H1 (cell line): ENCODE measurements at regions not wholly inside any gene's neighbourhood (a gene's known extent, or its start where the extent isn't known, plus 50 kb on each side); places are given as distances from the start of the nearest gene placed in this dataset.

Source experiments
- CTCF ChIA-PET: fragments of 300-600 bp; sonication (Branson Sonifier 250); formaldehyde crosslinking; loops from one replicate; lab custom pipeline; 2021; ENCODE audit not compliant: partially characterized antibody; lab: Charles Lee
- POLR2A ChIA-PET: fragments of 300-600 bp; sonication (Branson Sonifier 250); formaldehyde crosslinking; loops from one replicate; lab custom pipeline; 2021; ENCODE audit warnings: inconsistent platforms; ENCODE audit not compliant: partially characterized antibody; lab: Charles Lee
- DNase-seq, 2 experiments: peaks; one replicate each; pipeline versions ENCODE4 v3.0.0 to v3.0.0-alpha.2; 2010 to 2022; ENCODE audit warnings: low spot score in 2 of 2, low read depth in 1 of 2, mixed read lengths in 1 of 2
- FAIRE-seq: peaks from 2 replicates; lab custom pipeline; 2011; peaks lifted over from hg19 to GRCh38; lab: Jason Lieb, UNC
- H2AFZ ChIP-seq: 2 replicates; pipeline ENCODE4 v1.8.1; 2012; ENCODE audit warnings: low read length, inconsistent platforms
- H2AK5ac ChIP-seq: 2 replicates; pipeline ENCODE4 v1.6.1; 2013; ENCODE audit warnings: low read depth, low read length
- H2BK120ac ChIP-seq: replicated peaks from 2 replicates; pipeline ENCODE3; 2013; ENCODE audit warnings: low read depth, low read length, inconsistent platforms
- H2BK12ac ChIP-seq: 2 replicates; pipeline ENCODE4 v1.6.1; 2013; ENCODE audit warnings: low read depth, low read length
- H2BK15ac ChIP-seq: 2 replicates; pipeline ENCODE4 v1.6.1; 2013; ENCODE audit warnings: low read length
- H2BK20ac ChIP-seq: 2 replicates; pipeline ENCODE4 v1.6.1; 2013; ENCODE audit warnings: low read length
- H2BK5ac ChIP-seq: 2 replicates; pipeline ENCODE4 v1.6.1; 2013; ENCODE audit warnings: low read depth, low read length
- H3K14ac ChIP-seq: 2 replicates; pipeline ENCODE4 v1.6.1; 2013; ENCODE audit warnings: inconsistent platforms; ENCODE audit not compliant: insufficient read length
- H3K18ac ChIP-seq: 2 replicates; pipeline ENCODE4 v1.6.1; 2013; ENCODE audit warnings: low read length; ENCODE audit errors: extremely low read depth
- H3K23ac ChIP-seq: 2 replicates; pipeline ENCODE4 v1.6.1; 2013; ENCODE audit warnings: inconsistent platforms; ENCODE audit not compliant: insufficient read length
- H3K23me2 ChIP-seq: 2 replicates; pipeline ENCODE4 v1.6.1; 2013; ENCODE audit warnings: low read depth, low read length
- H3K27ac ChIP-seq: 2 replicates; pipeline ENCODE4 v1.6.1; 2011; ENCODE audit warnings: low read depth, low read length, inconsistent platforms
- H3K27me3 ChIP-seq, 4 experiments: replicated peaks in 1 of 4; 1 replicate in 1 of 4; 2 replicates in 3 of 4; pipeline versions ENCODE4 v1.6.1 to v1.8.1; 2011 to 2013; ENCODE audit warnings: low read length in 3 of 4, mild to moderate bottlenecking in 3 of 4, inconsistent platforms in 2 of 4, mixed read lengths in 2 of 4, moderate library complexity in 1 of 4; ENCODE audit not compliant: control insufficient read depth in 3 of 4, insufficient read depth in 3 of 4; ENCODE audit errors: extremely low read depth in 1 of 4
- H3K36me3 ChIP-seq, 4 experiments: 2 replicates each; pipeline versions ENCODE4 v1.6.1 to v1.8.1; 2011 to 2013; ENCODE audit warnings: mild to moderate bottlenecking in 4 of 4, low read length in 3 of 4, moderate library complexity in 2 of 4, control low read depth in 1 of 4, inconsistent platforms in 1 of 4; ENCODE audit not compliant: insufficient read depth in 4 of 4, control insufficient read depth in 2 of 4
- H3K4ac ChIP-seq: replicated peaks from 2 replicates; pipeline ENCODE3; 2013; ENCODE audit warnings: low read length, low read depth, mixed read lengths, inconsistent platforms; ENCODE audit not compliant: insufficient read length
- H3K4me1 ChIP-seq, 4 experiments: replicated peaks in 1 of 4; 1 replicate in 1 of 4; 2 replicates in 3 of 4; pipeline versions ENCODE4 v1.6.1 to v1.8.1; 2011 to 2013; ENCODE audit warnings: low read length in 3 of 4, inconsistent platforms in 2 of 4, mixed read lengths in 1 of 4; ENCODE audit not compliant: insufficient read depth in 4 of 4, control insufficient read depth in 3 of 4
- H3K4me2 ChIP-seq, 2 experiments: 2 replicates each; pipeline versions ENCODE4 v1.6.1 to v1.8.1; 2011 to 2013; ENCODE audit warnings: low read depth in 2 of 2, low read length in 2 of 2, control low read depth in 1 of 2, inconsistent platforms in 1 of 2, mild to moderate bottlenecking in 1 of 2; ENCODE audit not compliant: insufficient read depth in 1 of 2
- H3K4me3 ChIP-seq, 4 experiments: fragments of 200-600, 300-600 bp in 1 of 4; sonication (generic), shearing (Covaris generic), sonication (Bioruptor Twin) in 1 of 4; 2 replicates each; pipeline versions ENCODE4 v1.5.1 to v1.8.1; 2011 to 2016; ENCODE audit warnings: low read length in 4 of 4, low read depth in 3 of 4, control low read depth in 2 of 4, inconsistent platforms in 2 of 4, mild to moderate bottlenecking in 2 of 4, mixed read lengths in 1 of 4, moderate library complexity in 1 of 4; ENCODE audit not compliant: insufficient read depth in 2 of 4; ENCODE audit errors: extremely low read depth in 1 of 4
- H3K56ac ChIP-seq: replicated peaks from 2 replicates; pipeline ENCODE3; 2013; ENCODE audit warnings: low read depth, mild to moderate bottlenecking, mixed read lengths, low read length, inconsistent platforms; ENCODE audit not compliant: insufficient read length
- H3K79me1 ChIP-seq: 2 replicates; pipeline ENCODE4 v1.6.1; 2013; ENCODE audit warnings: low read depth, low read length, control low read depth
- H3K79me2 ChIP-seq, 2 experiments: 2 replicates each; pipeline versions ENCODE4 v1.6.1 to v1.8.1; 2012 to 2013; ENCODE audit warnings: low read length in 2 of 2, mild to moderate bottlenecking in 2 of 2, inconsistent platforms in 1 of 2; ENCODE audit not compliant: insufficient read depth in 2 of 2, control insufficient read depth in 1 of 2
- H3K9ac ChIP-seq, 4 experiments: replicated peaks in 1 of 4; 1 replicate in 1 of 4; 2 replicates in 3 of 4; pipeline versions ENCODE4 v1.6.1 to v1.8.1; 2011 to 2013; ENCODE audit warnings: low read depth in 3 of 4, low read length in 3 of 4, control low read depth in 2 of 4, mild to moderate bottlenecking in 2 of 4, moderate library complexity in 2 of 4, inconsistent platforms in 1 of 4; ENCODE audit errors: extremely low read depth in 1 of 4
- H3K9me3 ChIP-seq, 2 experiments: 2 replicates each; pipeline versions ENCODE4 v1.6.1 to v1.8.1; 2012 to 2013; ENCODE audit warnings: mild to moderate bottlenecking in 2 of 2, moderate library complexity in 2 of 2, control low read depth in 1 of 2, inconsistent platforms in 1 of 2, low read depth in 1 of 2, low read length in 1 of 2, mixed read lengths in 1 of 2; ENCODE audit not compliant: insufficient read depth in 2 of 2
- H4K20me1 ChIP-seq, 2 experiments: replicated peaks in 1 of 2; 2 replicates each; pipeline versions ENCODE3 to v1.8.1; 2011 to 2013; ENCODE audit warnings: inconsistent platforms in 2 of 2, low read length in 2 of 2, mild to moderate bottlenecking in 1 of 2; ENCODE audit not compliant: insufficient read depth in 2 of 2, control insufficient read depth in 1 of 2
- H4K5ac ChIP-seq: 2 replicates; pipeline ENCODE4 v1.6.1; 2013; ENCODE audit warnings: low read length, low read depth, mixed read lengths, inconsistent platforms; ENCODE audit not compliant: insufficient read length
- H4K8ac ChIP-seq: 2 replicates; pipeline ENCODE4 v1.8.0; 2013; ENCODE audit warnings: mild to moderate bottlenecking, moderate library complexity, low read length, inconsistent platforms; ENCODE audit not compliant: insufficient read depth; ENCODE audit errors: extremely low read depth
- H4K91ac ChIP-seq: replicated peaks from 2 replicates; pipeline ENCODE3; 2013; ENCODE audit warnings: low read length, mixed read lengths, inconsistent platforms; ENCODE audit not compliant: insufficient read length
- CTBP2 ChIP-seq: IDR thresholded peaks from 2 replicates; pipeline ENCODE4 v1.7.0; 2011; ENCODE audit warnings: borderline replicate concordance, mild to moderate bottlenecking, moderate library complexity, mixed read lengths, low read length; ENCODE audit not compliant: insufficient read depth, insufficient read length
- EZH2 ChIP-seq: fragments of 200-600 bp; sonication (generic); IDR thresholded peaks from 2 replicates; pipeline ENCODE4 v1.7.1; 2012; ENCODE audit warnings: low read depth, mild to moderate bottlenecking, moderate library complexity, low read length, inconsistent platforms; ENCODE audit not compliant: severe bottlenecking
- JUND ChIP-seq: IDR thresholded peaks from 2 replicates; pipeline ENCODE4 v1.6.1; 2011; ENCODE audit warnings: mild to moderate bottlenecking, improper control_type of control experiment, low read length
- KDM1A ChIP-seq: fragments of 200-600, 300-600 bp; sonication (generic); IDR thresholded peaks from 2 replicates; pipeline ENCODE4 v1.7.1; 2016; ENCODE audit warnings: mild to moderate bottlenecking, low read length, borderline replicate concordance
- POLR2AphosphoS5 ChIP-seq: IDR thresholded peaks from 2 replicates; pipeline ENCODE4 v1.6.1; 2011; ENCODE audit warnings: low read depth, low read length
- RAD21 ChIP-seq, 2 experiments: IDR thresholded peaks in 1 of 2; conservative IDR thresholded peaks in 1 of 2; 2 replicates each; pipeline ENCODE4 v1.6.1; 2011; ENCODE audit warnings: low read depth in 2 of 2, low read length in 2 of 2, improper control_type of control experiment in 1 of 2, inconsistent platforms in 1 of 2, mild to moderate bottlenecking in 1 of 2, moderate library complexity in 1 of 2
- RBBP5 ChIP-seq: IDR thresholded peaks from 2 replicates; pipeline ENCODE4 v1.7.1; 2012; ENCODE audit warnings: low read depth, mild to moderate bottlenecking, inconsistent platforms, low read length, moderate library complexity, borderline replicate concordance
- SAP30 ChIP-seq: fragments of 300-600 bp; sonication (generic); IDR thresholded peaks from 2 replicates; pipeline ENCODE4 v1.7.1; 2012; ENCODE audit warnings: low read length, moderate library complexity, mild to moderate bottlenecking, inconsistent platforms; ENCODE audit not compliant: insufficient read depth, insufficient replicate concordance
- SIN3A ChIP-seq, 2 experiments: IDR thresholded peaks in 1 of 2; conservative IDR thresholded peaks in 1 of 2; 2 replicates each; pipeline ENCODE4 v1.6.1; 2011 to 2012; ENCODE audit warnings: low read length in 2 of 2, improper control_type of control experiment in 1 of 2, low read depth in 1 of 2, mild to moderate bottlenecking in 1 of 2
- SRF ChIP-seq: IDR thresholded peaks from 2 replicates; pipeline ENCODE4 v1.6.1; 2011; ENCODE audit warnings: mild to moderate bottlenecking, low read depth, low read length, moderate library complexity
- TAF7 ChIP-seq: optimal IDR thresholded peaks from 2 replicates; pipeline ENCODE3; 2011; ENCODE audit warnings: low read depth, mild to moderate bottlenecking, inconsistent platforms, low read length, moderate library complexity, borderline replicate concordance
- WGBS, 2 experiments: shearing (Covaris generic) in 1 of 2; methylation state at CpG; one replicate each; pipeline versions ENCODE4 v1.1.6 to v1.1.7; 2013 to 2015; ENCODE audit warnings: low lambda C conversion rate in 2 of 2, mixed read lengths in 2 of 2, inconsistent platforms in 1 of 2, low coverage in 1 of 2, missing lambda C conversion rate in 1 of 2; ENCODE audit not compliant: insufficient replicate concordance in 2 of 2, insufficient coverage in 1 of 2, insufficient read length in 1 of 2; ENCODE audit errors: extremely low coverage in 1 of 2, missing lambda C conversion rate in 1 of 2; 5-methylcytosine and 5-hydroxymethylcytosine counted together
- TF ChIP-seq, protein P1 (sequence below): IDR thresholded peaks from 2 replicates; pipeline ENCODE4 v1.6.1; 2011; ENCODE audit warnings: low read length, improper control_type of control experiment

DNA sequence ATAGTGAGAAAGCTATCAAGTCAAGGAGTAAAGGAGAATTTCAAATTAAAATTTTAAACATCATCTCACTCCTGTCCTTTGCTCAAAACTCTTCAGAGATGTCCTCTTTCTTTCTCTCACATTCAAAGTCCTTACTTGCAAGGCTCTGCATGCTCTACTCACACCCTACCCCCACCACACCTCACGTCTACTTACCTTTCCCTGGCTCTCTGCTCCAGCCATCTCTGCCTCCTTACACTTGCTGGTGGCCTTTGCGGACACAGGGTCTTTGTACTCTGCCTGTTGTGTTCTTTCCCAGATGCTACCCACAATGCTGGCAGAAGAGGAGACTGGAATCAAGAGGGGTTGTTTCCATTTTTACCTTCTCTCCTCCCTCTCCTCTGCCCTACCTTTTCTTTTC lies 405.2 kb downstream of the INSC start:
- no peak for FAIRE-seq
- H3K79me2 ChIP-seq: no peaks in the 10 kb centered on the region
- peak overlapping the region; percentile 97 for H2AFZ ChIP-seq
- 70% methylated on average over 2 of the region's 2 CpGs; no CpG with 5 or more reads in 1 of the 2 experiments for WGBS, 2 experiments
- no peaks in the 10 kb centered on the region; the same call in 1 of the 2 replicates for H3K23me2 ChIP-seq
- no peak overlapping the region for H4K91ac ChIP-seq
- no peaks in the 10 kb centered on the region for H4K20me1 ChIP-seq
- H3K23ac ChIP-seq: no peak overlapping the region
- no peak overlapping the region for H3K56ac ChIP-seq
- H2BK15ac ChIP-seq: no peak overlapping the region
- H3K4me2 ChIP-seq: peak overlapping the region in 1 of 2 experiments; percentile 16; a peak in 1 of 4 replicates
- no peaks in the 10 kb centered on the region for H3K27me3 ChIP-seq
- no peak overlapping the region for H3K14ac ChIP-seq
- H2BK5ac ChIP-seq: no peak overlapping the region
- H2BK120ac ChIP-seq: no peak overlapping the region
- H4K8ac ChIP-seq: no peak overlapping the region
- no peak overlapping the region for H3K27ac ChIP-seq
- no peaks in the 10 kb centered on the region for H3K9me3 ChIP-seq
- H3K18ac ChIP-seq: no peak overlapping the region
- H2BK12ac ChIP-seq: no peak overlapping the region
- H4K5ac ChIP-seq: no peak overlapping the region
- no peak for DNase-seq
- H3K9ac ChIP-seq: no peak overlapping the region
- H2BK20ac ChIP-seq: no peak overlapping the region; the same call in 1 of the 2 replicates
- no peak overlapping the region for H2AK5ac ChIP-seq
- POLR2A ChIA-PET: interaction anchor here (1.0 kb wide), 1 partner anchor 74 kb away, joined by 3 read pairs; no protein-coding TSS in a partner anchor
- H3K4ac ChIP-seq: no peak overlapping the region
- H3K79me1 ChIP-seq: no peaks in the 10 kb centered on the region
- CTCF ChIA-PET: no interaction called here
- H3K4me3 ChIP-seq: no peak overlapping the region
- H3K4me1 ChIP-seq: peaks cover 0 to 2% (median 0%) of the 10 kb centered on the region in 4 experiments; a peak in 1 of 7 replicates
- no peaks in the 10 kb centered on the region for H3K36me3 ChIP-seq
- no peak for TF ChIP-seq KDM1A
- TF ChIP-seq RBBP5: no peak
- no peak for TF ChIP-seq CTBP2
- TF ChIP-seq EZH2: no peak
- TF ChIP-seq SAP30: no peak
- TF ChIP-seq TAF7: no peak
- no peak for TF ChIP-seq RAD21 (IDR thresholded peaks at IDR 0.05 in 1 of 2, conservative IDR thresholded peaks at IDR 0.05 in 1 of 2; ENCODE audit: low read depth in 2 of 2, low read length in 2 of 2)
- TF ChIP-seq, protein P1, sequence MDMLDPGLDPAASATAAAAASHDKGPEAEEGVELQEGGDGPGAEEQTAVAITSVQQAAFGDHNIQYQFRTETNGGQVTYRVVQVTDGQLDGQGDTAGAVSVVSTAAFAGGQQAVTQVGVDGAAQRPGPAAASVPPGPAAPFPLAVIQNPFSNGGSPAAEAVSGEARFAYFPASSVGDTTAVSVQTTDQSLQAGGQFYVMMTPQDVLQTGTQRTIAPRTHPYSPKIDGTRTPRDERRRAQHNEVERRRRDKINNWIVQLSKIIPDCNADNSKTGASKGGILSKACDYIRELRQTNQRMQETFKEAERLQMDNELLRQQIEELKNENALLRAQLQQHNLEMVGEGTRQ: no peak
- no peak for TF ChIP-seq POLR2AphosphoS5
- no peak for TF ChIP-seq SRF
- no peak for TF ChIP-seq SIN3A (conservative IDR thresholded peaks at IDR 0.05 in 1 of 2, IDR thresholded peaks at IDR 0.05 in 1 of 2; ENCODE audit: low read depth in 1 of 2, low read length in 2 of 2)
- no peak for TF ChIP-seq JUND
